WTC11 (cell line): ENCODE measurements at regions not wholly inside any gene's neighbourhood (a gene's known extent, or its start where the extent isn't known, plus 50 kb on each side); places are given as distances from the start of the nearest gene placed in this dataset.

ENCODE experiments used
- ATF3 ChIP-seq: sonication (generic); formaldehyde crosslinking; conservative IDR thresholded peaks from 2 replicates; pipeline ENCODE4 v1.8.1; 2022; ENCODE audit warnings: mild to moderate bottlenecking, missing genetic modification reagents
- CTCF ChIP-seq: fragments of 200-600 bp; IDR thresholded peaks from 2 replicates; pipeline ENCODE4 v1.8.0; 2022; ENCODE audit warnings: antibody characterized with exemption
- E2F5 ChIP-seq: sonication (generic); formaldehyde crosslinking; IDR thresholded peaks from 2 replicates; pipeline ENCODE4 v1.8.1; 2022; ENCODE audit warnings: mild to moderate bottlenecking, moderate library complexity, missing genetic modification reagents
- EMX1 ChIP-seq: fragments of 250-450 bp; sonication (Bioruptor Pico); IDR thresholded peaks from 2 replicates; pipeline ENCODE4 v1.8.0; 2021; ENCODE audit warnings: mild to moderate bottlenecking
- ZNF121 ChIP-seq: sonication (generic); formaldehyde crosslinking; IDR thresholded peaks from 2 replicates; pipeline ENCODE4 v1.8.0; 2023; ENCODE audit warnings: missing genetic modification reagents
- ZNF281 ChIP-seq: sonication (generic); formaldehyde crosslinking; IDR thresholded peaks from 2 replicates; pipeline ENCODE4 v1.8.0; 2023; ENCODE audit warnings: mild to moderate bottlenecking, missing genetic modification reagents

DNA sequence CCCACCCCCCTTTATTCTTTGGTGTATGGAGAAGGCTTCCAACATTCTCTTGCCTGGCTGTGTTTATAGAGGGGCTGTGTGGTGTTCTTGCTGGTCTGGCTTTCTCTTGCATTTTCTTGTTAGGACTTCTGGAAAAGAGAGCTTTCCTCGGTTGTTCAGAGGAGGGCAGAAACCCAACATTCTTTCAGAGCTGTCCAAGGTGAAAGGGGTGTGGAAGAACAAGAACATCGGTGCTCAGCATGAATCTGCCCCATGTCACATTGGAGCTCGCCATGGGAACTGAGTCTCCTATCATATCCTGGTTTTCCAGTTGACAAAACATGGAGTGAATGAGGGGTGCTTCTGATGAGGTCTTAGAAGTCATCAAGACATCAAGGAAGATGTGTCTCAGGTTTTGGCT lies 281.8 kb downstream of the RNF144B start:
- no peak for TF ChIP-seq ZNF281 (CRISPR knock-in tag)
- no peak for TF ChIP-seq CTCF
- no peak for TF ChIP-seq ZNF121 (CRISPR knock-in tag)
- TF ChIP-seq ATF3 (CRISPR knock-in tag) = no peak
- TF ChIP-seq EMX1 (CRISPR knock-in tag) = no peak
- TF ChIP-seq E2F5 = no peak
